NCI-H2196 (cell line): ENCODE measurements at regions not wholly inside any gene's neighbourhood (a gene's known extent, or its start where the extent isn't known, plus 50 kb on each side); places are given as distances from the start of the nearest gene placed in this dataset.

Experiments used
- DNase-seq: peaks from one replicate; lab custom pipeline; 2025; ENCODE audit not compliant: unreplicated experiment; lab: John Stamatoyannopoulos, UW

DNA sequence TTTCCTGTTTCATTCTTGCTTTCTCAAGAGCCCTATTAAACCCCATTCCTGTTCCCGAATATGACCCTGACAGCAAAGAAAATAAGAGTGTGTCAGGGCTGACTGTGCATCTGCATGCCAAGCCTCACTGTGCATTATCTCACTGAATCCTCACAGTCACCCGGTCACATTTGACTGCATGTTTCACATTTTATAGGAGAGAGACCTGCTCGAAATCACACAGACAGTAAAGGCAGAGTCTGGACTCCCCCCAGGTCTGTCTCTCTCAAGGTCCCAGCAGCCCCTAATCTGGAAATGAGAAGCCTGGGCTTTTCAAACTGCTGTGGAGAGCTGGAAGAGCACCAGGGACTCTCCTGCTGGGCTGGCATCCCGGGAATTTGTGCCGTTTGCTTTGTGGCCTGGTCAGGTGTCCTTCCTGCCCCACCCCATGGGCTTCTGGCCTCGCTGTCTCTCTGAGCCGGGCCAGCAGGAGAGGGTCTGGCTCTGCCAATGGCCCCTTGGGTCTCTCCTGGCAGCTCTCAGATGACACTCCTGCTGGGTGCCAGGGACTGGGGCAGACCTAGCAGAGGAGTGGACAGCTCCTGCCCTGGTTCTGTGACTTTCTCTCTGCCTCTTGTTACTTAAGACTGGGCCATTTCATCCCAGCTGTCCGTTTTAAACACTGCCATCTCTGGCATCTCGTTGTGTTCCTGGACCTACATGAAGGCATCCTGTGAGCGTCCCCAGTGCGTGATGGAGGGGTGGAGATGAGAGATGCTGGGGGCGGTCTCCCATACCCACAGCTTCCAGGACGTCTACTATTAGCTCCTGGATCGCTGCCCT, 173.6 kb downstream of the ARHGAP12 start:
- peak; percentile 40 for DNase-seq

DNA sequence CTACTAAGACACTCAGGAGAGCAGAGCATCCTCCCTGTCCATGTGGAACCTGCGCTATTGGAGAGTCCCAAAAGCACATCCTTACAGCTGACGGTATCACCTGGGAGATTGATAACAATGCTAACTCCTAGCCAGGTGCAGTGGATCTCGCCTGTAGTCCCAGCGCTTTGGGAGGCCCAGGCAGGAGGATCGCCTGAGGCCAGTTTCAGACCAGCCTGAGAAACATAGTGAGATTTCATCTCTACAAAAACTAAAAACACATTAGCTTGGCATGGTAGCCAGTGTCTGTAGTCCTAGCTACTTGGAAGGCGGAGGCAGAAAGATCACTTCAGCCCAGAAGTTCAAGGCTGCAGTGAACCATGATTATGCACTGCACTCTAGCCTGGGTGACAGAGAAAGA, 174.9 kb downstream of the ARHGAP12 start:
- no peak for DNase-seq

DNA sequence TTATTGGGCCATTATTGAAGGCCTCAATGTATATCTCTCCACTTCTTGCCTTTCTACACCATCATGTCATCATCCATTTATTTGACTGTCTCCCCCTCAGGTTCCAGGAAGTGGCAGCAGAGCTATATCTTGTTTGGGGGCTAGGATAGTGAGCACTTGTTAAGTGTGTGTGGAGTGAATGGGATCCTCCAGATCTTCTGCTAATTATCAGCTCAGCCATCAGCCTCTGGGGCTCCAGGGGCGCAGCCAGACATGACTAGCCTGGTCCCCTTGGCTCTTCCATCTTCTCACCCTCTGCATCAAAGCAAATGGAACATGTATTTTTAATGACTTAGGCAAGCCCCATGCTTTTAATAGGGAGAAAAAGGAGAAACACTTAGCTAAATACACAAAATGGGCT, 176.5 kb downstream of the ARHGAP12 start:
- no peak for DNase-seq

DNA sequence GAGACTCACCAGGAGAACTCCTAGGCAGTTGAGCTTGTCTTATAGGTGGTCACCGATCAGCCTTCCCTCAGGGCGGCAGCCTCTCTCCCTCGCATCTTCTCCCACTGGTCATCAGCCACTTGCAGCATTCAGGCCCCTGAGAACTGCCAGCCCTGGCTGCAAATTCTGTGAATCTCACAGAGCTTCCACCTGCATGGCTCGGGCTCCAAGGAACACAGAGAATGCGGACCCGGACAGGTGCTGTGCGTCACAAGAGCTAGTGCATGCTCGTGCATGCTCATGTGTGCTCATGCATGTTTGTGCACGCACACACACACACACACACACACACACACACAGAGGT, 176.9 kb downstream of the ARHGAP12 start:
- no peak for DNase-seq

DNA sequence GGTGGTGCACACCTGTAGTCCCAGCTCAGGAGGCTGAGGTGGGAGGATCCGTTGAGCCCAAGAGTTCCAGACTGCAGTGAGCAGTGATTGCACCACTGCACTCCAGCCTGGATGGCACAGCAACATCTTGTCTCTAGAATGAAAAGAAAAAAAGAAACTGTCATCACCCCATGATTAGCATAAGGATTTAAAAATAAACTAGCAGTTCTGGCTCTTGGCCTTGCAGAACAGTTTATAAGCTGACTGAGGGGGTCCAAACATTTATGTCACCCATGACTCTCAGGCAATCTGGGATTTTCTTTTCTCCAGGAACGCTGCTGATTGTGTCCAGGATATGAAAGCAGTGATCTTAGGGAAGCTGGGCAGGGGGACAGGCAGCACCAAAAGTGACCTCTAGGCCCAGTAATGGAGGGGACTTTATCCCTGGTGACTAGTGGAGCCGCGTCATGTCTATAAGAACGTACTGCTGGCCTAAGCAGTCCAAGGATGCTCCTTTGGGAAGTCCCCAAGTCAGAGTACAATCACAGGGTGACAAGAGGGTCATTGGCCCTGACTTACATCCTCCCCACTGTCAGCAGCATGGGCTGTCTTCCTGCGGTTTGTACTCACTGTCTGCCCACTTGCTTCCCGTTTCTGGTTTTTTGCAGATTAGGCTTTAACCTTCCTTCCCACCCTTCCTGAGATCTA, 177.4 kb downstream of the ARHGAP12 start:
- no peak for DNase-seq

DNA sequence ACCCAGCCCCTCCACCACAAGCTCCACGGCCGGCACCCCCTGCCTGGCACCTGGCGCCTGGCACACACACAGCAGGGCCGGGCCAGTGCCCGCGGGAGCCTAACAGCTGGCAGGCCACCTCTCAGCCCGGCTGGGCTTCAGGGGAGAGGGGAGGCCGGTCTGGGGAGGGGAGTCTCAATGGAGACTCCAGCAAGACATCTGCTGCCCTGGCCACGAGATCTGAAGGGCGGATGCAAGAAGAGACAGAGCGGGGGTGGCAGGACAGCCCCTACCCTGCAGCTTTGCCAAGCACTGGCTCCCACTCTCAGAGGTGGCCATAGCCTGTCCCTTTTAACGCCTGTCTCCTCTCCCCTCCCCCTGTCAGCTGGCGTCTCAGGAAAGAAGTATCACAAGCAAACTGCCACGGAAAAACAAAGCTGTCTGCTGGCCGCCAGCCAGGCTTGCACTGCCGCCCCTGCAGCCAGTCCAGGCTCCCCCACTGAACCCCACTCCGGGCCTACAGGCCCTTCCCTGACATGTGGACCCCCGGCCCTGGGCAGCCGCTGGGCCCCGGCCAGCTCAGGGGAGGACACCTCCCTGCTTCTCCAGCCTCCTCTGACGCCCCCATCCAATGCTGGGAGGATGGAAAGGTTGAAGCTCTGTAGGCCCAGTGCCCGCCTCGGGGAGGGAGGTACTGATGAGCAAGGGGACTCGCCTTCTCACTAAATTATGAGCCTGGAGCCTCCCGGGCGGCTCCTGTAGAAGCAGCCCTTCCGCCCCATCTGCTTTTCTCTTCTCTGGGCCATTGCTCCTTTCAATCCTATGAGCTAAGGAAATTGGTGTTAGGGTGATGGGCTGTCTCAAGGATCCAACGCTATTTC, 178.4 kb downstream of the ARHGAP12 start:
- DNase-seq, result peak; percentile 76

DNA sequence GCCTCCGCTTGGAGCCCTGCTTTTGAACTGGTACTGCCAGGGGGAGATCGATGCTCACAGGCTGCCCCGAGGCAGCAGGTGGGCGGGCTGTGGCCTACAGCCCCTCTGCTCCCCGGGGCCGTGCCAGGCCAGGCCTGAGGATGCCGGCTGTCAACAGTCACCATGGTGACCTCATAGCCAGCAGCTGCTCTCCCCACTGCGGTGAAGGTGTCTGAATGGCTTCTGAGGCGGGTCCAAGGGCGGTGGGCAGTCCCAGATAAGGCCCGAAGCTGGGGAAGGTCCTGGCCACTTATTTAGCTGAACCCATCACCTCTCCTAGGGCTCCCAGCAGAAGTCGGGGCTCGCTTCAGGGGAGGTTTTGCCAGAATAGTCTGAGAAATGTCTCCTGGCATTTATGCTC, 179.3 kb downstream of the ARHGAP12 start:
- peak; percentile 59 for DNase-seq

DNA sequence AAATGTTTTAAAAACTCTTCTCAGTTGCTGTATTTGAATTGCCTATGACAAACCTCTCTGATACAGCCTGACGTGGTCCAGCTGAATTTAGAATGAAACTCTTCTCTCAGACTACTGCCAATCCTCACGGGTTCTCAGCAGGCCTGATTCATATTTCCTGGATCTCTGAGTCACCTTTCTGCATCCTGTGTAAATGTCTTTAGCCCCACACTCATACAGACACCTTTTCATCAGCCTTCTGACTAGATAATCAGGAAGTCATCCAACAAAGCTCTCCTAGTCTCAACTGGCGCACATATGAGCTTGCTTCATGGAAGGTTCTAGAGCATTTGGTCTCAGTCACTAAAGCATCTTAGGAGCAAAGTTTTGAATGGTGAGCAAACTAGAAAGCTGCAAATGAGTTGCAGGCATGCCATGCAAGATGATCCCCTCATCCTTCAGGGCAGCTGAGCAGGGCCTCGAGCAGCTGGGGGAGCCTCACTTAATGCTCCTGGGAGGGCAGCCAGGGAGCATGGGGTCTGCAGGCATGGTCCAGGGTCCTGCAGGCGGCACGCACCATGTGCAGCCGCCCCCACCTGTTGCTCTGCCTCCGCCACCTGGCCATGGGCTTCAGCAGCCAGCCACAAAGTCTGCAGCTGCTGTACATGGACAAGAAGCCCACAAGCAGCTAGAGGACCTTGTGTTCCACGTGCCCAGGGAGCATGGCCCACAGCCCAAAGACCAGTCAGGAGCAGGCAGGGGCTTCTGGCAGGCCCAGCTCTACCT, 182.8 kb downstream of the ARHGAP12 start:
- no peak for DNase-seq

DNA sequence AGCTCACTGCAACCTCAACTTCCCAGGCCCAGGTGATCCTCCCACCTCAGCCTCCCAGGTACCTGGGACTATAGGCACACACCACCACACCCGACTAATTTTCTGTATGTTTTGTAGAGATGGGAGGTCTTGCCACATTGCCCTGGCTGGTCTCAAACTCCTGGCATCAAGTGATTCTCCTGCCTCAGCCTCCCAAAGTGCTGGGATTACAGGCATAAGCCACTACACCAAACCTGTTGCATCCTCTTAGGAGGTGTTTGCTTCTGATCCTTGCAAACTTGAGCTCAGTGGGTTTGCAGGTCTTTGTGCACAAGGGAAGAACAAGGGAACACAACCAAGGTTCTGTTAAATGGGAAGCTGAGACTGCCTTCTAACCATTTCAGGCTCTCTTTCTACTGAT, 184.6 kb downstream of the ARHGAP12 start:
- no peak for DNase-seq

DNA sequence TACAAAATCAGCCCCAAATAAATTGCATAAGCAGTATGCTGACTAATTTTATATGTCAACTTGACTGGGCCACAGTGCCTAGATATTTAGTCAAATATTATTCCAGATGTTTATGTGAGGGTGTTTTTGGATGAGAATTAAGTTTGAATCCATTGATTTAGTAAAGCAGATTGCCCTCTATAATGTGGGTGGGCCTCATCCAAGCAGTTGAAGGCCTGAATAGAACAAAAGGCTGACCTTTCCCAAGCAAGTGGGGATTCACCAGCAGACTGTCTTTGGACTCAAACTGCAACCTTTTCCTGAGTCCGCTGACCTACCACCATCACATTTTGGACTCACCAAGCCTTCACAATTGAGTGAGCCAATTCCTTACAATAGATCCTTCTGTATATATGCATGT, 186.4 kb downstream of the ARHGAP12 start:
- no peak for DNase-seq

DNA sequence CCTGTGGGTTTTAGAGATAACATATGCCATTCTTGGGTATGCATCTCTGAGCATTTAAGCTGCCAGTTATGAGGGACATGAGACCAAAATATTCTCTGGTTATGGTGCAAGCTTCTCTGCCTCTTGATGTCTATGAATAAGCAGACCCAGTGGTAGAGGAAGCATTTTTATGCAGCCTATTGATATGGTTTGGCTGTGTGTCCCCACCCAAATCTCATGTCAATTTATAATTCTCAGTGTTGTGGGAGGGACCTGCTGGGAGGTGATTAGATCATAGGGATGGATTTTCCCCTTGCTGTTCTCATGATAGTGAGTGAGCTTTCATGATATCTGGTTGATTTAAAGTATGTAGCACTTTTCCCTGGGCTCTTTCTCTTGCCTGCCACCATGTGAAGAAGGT, 187.2 kb downstream of the ARHGAP12 start:
- no peak for DNase-seq

DNA sequence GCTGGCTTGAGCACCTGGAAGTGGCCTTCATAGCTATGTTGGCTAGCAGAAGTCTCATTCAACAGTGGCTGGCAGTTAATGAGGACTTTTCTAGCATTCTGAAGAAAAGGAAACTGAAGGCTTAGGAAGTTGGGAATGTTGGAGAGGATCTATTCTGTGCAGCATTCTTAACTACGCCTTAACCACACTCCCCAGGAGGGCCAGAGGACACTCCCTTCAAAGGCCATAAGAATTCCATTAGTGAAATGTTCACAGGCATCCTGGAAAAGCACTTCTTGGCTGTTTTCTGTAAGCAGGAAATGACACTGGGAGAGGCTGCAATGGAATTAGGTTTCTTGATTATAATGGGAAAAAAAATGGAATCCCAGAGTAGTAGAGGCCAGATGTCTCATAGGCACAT, 188.9 kb downstream of the ARHGAP12 start:
- DNase-seq, result no peak

DNA sequence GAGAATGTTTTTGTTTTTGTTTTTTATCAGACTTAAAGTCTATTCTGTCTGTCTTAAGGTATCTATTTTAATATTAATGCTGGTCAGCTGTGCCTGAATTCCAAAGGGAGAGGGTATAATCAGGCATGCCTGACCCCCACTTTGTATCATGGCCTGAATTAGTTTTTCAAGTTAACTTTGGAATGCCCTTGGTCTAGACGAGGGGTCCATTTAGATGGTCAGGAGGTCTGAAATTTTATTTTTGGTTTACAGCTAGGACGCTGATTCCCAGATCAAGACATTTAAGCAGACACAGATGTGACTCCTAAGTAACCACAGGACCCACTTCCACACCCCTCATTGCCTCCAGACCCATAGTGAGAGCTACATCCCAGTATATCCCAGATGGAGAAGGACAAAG, 189.5 kb downstream of the ARHGAP12 start:
- no peak for DNase-seq

DNA sequence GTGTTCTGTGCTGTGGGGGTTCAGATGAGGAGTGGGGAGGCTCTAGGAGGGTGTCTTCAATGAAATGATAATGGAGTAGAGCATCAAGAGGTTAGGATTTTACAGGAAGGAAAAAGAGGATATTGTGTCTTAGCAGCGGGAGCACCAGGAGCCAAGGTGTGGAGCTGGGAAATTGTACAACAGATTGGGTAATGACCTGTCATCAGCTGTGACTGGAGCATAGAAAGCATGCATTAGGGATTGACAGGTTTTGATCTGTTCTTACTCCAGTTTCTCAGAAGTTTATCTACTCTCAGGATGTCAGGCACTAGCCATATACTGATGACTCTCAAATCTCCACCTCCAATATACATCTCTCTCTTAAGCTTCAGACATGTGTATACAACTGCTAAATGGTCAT, 196.9 kb downstream of the ARHGAP12 start:
- DNase-seq, result no peak

DNA sequence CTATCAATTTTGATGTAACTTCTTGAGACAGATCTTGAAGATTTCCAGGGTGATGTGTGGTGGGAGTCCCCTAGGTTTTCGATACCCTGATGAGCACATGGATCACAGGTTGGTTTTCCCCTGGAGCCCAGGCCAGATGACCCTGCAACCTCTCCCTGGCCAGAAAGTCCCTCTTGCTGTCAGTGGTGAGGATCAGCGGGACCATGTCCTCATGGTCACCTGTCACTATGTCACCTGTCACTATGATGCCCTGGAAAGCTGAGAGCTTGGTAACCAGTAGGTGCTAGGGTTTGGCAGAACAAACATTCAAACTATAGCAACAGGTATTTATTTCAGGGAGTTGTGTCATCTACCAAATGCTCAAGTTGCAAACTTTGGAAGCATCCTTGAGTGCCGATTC, 197.9 kb downstream of the ARHGAP12 start:
- no peak for DNase-seq

DNA sequence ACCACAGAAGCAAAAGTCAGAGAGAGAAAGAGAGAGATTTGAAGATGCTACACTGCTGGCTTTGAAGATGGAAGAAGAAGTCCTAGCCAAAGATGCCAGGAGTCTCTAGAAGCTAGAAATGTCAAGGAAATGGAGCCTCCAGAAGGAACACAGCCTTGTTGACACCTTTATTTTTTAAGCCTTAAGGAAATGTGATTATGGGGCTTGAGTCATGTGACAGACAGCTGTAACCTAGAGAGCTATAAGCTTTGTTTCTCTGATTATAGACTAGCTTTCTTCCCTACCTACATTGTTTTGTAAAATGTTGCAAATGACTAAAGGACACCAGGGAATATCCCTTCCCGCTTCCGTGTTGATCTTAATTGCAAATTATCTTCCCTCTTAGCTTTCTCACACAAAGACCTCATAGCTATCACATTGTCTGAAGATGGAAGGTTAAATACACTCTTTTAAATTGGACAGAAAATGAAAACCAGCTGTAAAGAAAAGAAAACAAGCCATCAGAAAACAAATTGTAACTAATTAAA, 199.9 kb downstream of the ARHGAP12 start:
- DNase-seq, result no peak

DNA sequence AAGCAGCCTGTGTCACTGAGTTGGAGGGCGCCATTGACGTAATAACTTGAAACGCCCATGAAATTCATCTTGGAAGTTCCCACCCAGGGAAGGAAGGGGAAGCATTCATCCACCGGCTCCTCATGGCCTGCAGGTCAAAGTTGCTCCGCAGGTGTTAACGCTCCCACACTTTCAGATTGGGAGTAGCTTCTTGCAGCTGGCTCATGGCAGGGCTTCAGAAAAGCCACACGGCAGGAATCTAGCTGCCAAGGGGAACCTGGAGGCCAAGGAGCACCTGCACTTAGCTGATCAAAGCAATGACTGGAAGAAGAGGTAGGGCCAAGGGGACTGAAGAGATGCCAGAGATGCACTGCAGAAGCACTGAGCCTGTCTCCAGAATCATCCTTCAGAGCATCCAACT, 203.2 kb downstream of the ARHGAP12 start:
- DNase-seq, result no peak

DNA sequence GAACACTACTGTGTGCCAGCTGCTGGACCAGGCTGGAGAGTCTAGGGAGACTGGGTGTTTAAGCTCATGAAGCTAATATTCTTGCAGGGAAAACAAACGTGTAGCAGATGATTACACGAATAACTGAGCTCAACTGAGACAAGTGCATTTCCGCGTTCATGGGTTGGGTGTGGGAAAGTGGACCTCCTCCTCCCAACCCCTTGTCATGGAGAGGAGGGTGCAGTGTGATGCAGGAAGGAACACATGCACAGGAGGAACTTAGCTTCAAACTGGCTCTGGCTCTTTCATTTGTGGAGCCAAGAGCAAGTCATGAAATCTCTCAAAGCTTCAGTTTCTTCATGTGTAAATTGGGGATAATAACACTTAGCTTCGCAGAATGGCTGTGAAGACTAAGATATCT, 204.3 kb downstream of the ARHGAP12 start:
- DNase-seq, result no peak

DNA sequence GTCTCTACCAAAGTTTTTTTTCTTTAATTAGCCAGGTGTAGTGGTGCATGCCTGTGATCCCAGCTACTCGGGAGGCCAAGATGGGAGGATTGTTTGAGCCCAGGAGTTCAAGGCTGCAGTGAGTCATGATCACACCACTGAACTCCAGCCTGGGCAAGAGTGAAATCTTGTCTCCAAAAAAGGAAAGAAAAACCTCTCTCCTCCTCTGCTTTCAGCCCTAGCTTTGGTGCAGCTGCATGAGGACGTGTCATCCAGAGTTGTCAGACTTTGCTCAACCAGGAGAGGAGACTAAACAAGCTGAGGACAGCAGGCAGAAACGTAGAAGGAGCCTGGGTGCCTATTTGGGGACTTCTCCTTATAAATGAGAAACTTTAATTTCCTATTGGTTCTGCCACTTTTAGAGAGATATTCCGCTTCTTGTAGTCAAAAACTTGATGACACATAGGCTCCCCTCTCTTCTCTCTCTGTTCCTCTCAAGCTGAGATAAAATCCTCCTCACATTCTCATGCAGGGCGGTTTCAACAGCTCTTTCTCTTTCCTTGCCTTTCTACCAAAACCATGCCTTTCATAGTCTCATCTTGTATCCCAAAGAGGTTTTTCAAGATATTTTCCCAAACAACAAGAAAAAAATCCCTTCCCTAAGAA, 205.4 kb downstream of the ARHGAP12 start:
- DNase-seq, result no peak

DNA sequence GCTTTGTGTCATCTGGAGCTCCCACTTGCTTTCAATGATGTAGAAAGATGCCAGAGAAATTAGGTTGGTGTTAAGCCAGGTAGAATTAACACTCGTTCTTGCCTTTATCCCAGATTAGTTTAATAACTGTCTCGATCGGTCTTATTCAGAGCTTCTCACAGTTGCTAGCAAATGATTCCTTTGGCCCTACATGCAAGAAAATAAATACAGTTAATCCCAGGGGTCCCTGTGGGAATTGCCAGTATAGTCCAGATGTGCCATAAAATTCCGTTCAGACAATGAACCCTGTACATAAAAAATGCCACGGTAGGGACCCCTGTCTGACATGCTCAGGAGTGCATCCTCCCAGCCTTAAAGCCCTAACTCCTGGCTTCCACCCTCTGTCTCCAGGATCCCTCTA, 207.5 kb downstream of the ARHGAP12 start:
- DNase-seq, result no peak
